Head of caudate nucleus (tissue), 42 donors: ENCODE measurements at regions not wholly inside any gene's neighbourhood (a gene's known extent, or its start where the extent isn't known, plus 50 kb on each side); places are given as distances from the start of the nearest gene placed in this dataset.
"Not testable (repeated sequence)": the region's sequence is repeated elsewhere in the genome, so short reads cannot be mapped to it uniquely, and the experiment has no call there.

Experiments
- DNase-seq, 42 donors: peaks; one replicate each; pipeline versions ENCODE4 v3.0.0 to v3.0.0-alpha.2; 2020 to 2021; ENCODE audit warnings: mixed read lengths in 7 of 42
- intact Hi-C: fragments of 100-400 bp; cut with DNase I; formaldehyde crosslinking; loops from one replicate; pipeline ENCODE4 v1.15.0; 2022

GRCh38 chrX:129093706-129094105, 429.6 kb downstream of the SMARCA1 start:
- DNase-seq: no peak
- intact Hi-C loops: no loop called here

- intact Hi-C loops: no loop called here
These were observed 430.5 kb downstream of the SMARCA1 start for GRCh38 chrX:129092757-129093156.

GRCh38 chrX:129092242-129092641, 431.0 kb downstream of the SMARCA1 start:
- intact Hi-C loops: no loop called here
- no peak for DNase-seq

More at GRCh38 chrX:129092757-129093156, 430.5 kb downstream of the SMARCA1 start:
- DNase-seq: no peak

GRCh38 chrX:129091097-129091496, 432.2 kb downstream of the SMARCA1 start:
- DNase-seq: peak in 12 of 42 donors; percentile 4 to 54 (median 16)
- intact Hi-C loops: no loop called here

- no peak for DNase-seq
- intact Hi-C loops: no loop called here
These were observed 436.5 kb downstream of the SMARCA1 start for GRCh38 chrX:129086802-129087201.

- intact Hi-C loops, DNase-seq: not testable (repeated sequence)
These were observed 439.0 kb downstream of the SMARCA1 start for GRCh38 chrX:129084291-129084690.

- peak in 1 of 42 donors; percentile 2 for DNase-seq
- intact Hi-C loops: no loop called here
These were observed 445.7 kb downstream of the SMARCA1 start for GRCh38 chrX:129077424-129078170.

GRCh38 chrX:129071390-129071789, 451.9 kb downstream of the SMARCA1 start:
- intact Hi-C loops: no loop called here
- DNase-seq: no peak

GRCh38 chrX:129065895-129066294, 457.4 kb downstream of the SMARCA1 start:
- intact Hi-C loops: no loop called here
- no peak for DNase-seq

- intact Hi-C loops: no loop called here
- DNase-seq: no peak
These were observed 464.9 kb downstream of the SMARCA1 start for GRCh38 chrX:129058405-129058804.

- DNase-seq: no peak
- intact Hi-C loops: no loop called here
These were observed 480.2 kb downstream of the SMARCA1 start for GRCh38 chrX:129043138-129043537.

GRCh38 chrX:129041319-129041718, 482.0 kb downstream of the SMARCA1 start:
- no peak for DNase-seq
- intact Hi-C loops: no loop called here

GRCh38 chrX:129040124-129040523, 483.2 kb downstream of the SMARCA1 start:
- intact Hi-C loops: no loop called here
- DNase-seq: no peak

- intact Hi-C loops: no loop called here
- no peak for DNase-seq
These were observed 484.1 kb downstream of the SMARCA1 start for GRCh38 chrX:129039176-129039575.

- intact Hi-C loops: no loop called here
- DNase-seq: no peak
These were observed 485.9 kb downstream of the SMARCA1 start for GRCh38 chrX:129037389-129037788.

- intact Hi-C loops: no loop called here
- DNase-seq: no peak
These were observed 488.1 kb downstream of the SMARCA1 start for GRCh38 chrX:129035180-129035579.

- intact Hi-C loops: no loop called here
- DNase-seq: no peak
These were observed 489.1 kb downstream of the SMARCA1 start for GRCh38 chrX:129034196-129034595.

- no peak for DNase-seq
- intact Hi-C loops: no loop called here
These were observed 497.1 kb downstream of the SMARCA1 start for GRCh38 chrX:129026202-129026601.

GRCh38 chrX:129025376-129025775, 497.9 kb downstream of the SMARCA1 start:
- intact Hi-C loops: no loop called here
- DNase-seq: no peak

GRCh38 chrX:129019412-129019811, 503.9 kb downstream of the SMARCA1 start:
- DNase-seq: no peak
- intact Hi-C loops: no loop called here

- DNase-seq: no peak
- intact Hi-C loops: no loop called here
These were observed 507.9 kb downstream of the SMARCA1 start for GRCh38 chrX:129015381-129015780.
